ENCODE measurements at regions not wholly inside any gene's neighbourhood (a gene's known extent, or its start where the extent isn't known, plus 50 kb on each side); places are given as distances from the start of the nearest gene placed in this dataset.

DNA sequence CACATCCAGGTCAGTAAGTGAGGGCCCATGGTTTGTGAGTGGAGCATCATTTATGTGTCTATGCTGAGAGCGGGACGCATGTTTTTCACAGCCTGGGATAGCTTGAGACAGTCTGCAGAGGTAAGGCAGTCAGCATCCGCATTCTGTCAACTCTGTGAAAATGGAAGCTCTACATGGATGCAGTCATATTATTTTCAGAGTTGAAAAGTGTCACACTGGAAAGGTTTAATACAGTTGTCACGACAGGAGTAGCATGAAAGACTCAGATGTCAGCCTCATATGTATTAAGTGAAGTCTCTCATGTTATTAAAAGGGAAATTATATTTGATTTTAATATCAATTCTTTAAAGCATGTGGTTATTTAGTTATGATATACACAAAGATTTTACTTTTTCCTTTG is 436.9 kb upstream of the GYPC start:
- TF ChIP-seq, protein P1, sequence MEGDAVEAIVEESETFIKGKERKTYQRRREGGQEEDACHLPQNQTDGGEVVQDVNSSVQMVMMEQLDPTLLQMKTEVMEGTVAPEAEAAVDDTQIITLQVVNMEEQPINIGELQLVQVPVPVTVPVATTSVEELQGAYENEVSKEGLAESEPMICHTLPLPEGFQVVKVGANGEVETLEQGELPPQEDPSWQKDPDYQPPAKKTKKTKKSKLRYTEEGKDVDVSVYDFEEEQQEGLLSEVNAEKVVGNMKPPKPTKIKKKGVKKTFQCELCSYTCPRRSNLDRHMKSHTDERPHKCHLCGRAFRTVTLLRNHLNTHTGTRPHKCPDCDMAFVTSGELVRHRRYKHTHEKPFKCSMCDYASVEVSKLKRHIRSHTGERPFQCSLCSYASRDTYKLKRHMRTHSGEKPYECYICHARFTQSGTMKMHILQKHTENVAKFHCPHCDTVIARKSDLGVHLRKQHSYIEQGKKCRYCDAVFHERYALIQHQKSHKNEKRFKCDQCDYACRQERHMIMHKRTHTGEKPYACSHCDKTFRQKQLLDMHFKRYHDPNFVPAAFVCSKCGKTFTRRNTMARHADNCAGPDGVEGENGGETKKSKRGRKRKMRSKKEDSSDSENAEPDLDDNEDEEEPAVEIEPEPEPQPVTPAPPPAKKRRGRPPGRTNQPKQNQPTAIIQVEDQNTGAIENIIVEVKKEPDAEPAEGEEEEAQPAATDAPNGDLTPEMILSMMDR (CRISPR knock-in tag; IDR thresholded peaks at IDR 0.05) = no peak
- TF ChIP-seq REST (IDR thresholded peaks at IDR 0.05; ENCODE audit: borderline replicate concordance in 1 of 2, low read depth in 1 of 2, low read length in 2 of 2) (no peak), ZNF317 (CRISPR knock-in tag; IDR thresholded peaks at IDR 0.05) (no peak), ZNF563 (CRISPR knock-in tag; IDR thresholded peaks at IDR 0.05) (no peak), ZNF232 (CRISPR knock-in tag; IDR thresholded peaks at IDR 0.05; ENCODE audit: borderline replicate concordance) (no peak), FOXK2 (IDR thresholded peaks at IDR 0.05) (no peak), HDAC6 (IDR thresholded peaks at IDR 0.05; ENCODE audit: low read depth, low read length) (no peak), DPF2 (CRISPR knock-in tag; IDR thresholded peaks at IDR 0.05; ENCODE audit: borderline replicate concordance, low read depth) (no peak), MED1 (CRISPR knock-in tag; IDR thresholded peaks at IDR 0.05) (no peak), PHF21A (CRISPR knock-in tag; IDR thresholded peaks at IDR 0.05) (no peak), ZNF180 (CRISPR knock-in tag; IDR thresholded peaks at IDR 0.05; ENCODE audit: borderline replicate concordance, low read depth) (no peak), BORCS8-MEF2B (CRISPR knock-in tag; IDR thresholded peaks at IDR 0.05) (no peak)
- TF ChIP-seq, protein P2, sequence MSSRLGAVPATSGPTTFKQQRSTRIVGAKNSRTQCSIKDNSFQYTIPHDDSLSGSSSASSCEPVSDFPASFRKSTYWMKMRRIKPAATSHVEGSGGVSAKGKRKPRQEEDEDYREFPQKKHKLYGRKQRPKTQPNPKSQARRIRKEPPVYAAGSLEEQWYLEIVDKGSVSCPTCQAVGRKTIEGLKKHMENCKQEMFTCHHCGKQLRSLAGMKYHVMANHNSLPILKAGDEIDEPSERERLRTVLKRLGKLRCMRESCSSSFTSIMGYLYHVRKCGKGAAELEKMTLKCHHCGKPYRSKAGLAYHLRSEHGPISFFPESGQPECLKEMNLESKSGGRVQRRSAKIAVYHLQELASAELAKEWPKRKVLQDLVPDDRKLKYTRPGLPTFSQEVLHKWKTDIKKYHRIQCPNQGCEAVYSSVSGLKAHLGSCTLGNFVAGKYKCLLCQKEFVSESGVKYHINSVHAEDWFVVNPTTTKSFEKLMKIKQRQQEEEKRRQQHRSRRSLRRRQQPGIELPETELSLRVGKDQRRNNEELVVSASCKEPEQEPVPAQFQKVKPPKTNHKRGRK (CRISPR knock-in tag; IDR thresholded peaks at IDR 0.05) = no peak
- TF ChIP-seq, protein P3, sequence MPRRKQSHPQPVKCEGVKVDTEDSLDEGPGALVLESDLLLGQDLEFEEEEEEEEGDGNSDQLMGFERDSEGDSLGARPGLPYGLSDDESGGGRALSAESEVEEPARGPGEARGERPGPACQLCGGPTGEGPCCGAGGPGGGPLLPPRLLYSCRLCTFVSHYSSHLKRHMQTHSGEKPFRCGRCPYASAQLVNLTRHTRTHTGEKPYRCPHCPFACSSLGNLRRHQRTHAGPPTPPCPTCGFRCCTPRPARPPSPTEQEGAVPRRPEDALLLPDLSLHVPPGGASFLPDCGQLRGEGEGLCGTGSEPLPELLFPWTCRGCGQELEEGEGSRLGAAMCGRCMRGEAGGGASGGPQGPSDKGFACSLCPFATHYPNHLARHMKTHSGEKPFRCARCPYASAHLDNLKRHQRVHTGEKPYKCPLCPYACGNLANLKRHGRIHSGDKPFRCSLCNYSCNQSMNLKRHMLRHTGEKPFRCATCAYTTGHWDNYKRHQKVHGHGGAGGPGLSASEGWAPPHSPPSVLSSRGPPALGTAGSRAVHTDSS (CRISPR knock-in tag; conservative IDR thresholded peaks at IDR 0.05) = no peak

Data from HepG2 (cell line).